B cell (primary cell): ENCODE measurements at regions not wholly inside any gene's neighbourhood (a gene's known extent, or its start where the extent isn't known, plus 50 kb on each side); places are given as distances from the start of the nearest gene placed in this dataset.

ENCODE experiments used
- ATAC-seq: fragments of 200-7000 bp; cut with Tn5 transposase; one replicate; pipeline ENCODE4 v1.10.0; 2021; ENCODE audit warnings: low read depth, mild to moderate bottlenecking, moderate number of reproducible peaks, moderate library complexity
- CTCF ChIA-PET: fragments of 350-600 bp; sonication (Branson Sonifier 250); formaldehyde crosslinking; loops from one replicate; lab custom pipeline; 2021; ENCODE audit warnings: antibody characterized with exemption, inconsistent platforms; lab: Charles Lee
- POLR2A ChIA-PET: fragments of 350-600 bp; sonication (Branson Sonifier 250); formaldehyde crosslinking; loops from one replicate; lab custom pipeline; 2021; ENCODE audit warnings: antibody characterized with exemption; lab: Charles Lee
- DNase-seq: peaks from one replicate; pipeline ENCODE4 v3.0.0; 2013
- H2AFZ ChIP-seq: 2 replicates; pipeline ENCODE4 v1.6.1; 2012; ENCODE audit warnings: mild to moderate bottlenecking, low read depth, low read length; ENCODE audit not compliant: insufficient read depth, poor library complexity, severe bottlenecking
- H3K27ac ChIP-seq, 2 donors: 1 replicate in 1 of 2; 2 replicates in 1 of 2; pipeline ENCODE4 v1.5.1; 2012 to 2013; ENCODE audit warnings: low read length in 2 of 2, mild to moderate bottlenecking in 2 of 2, moderate library complexity in 1 of 2
- H3K27me3 ChIP-seq, 4 experiments: fragments of 200-600 bp in 1 of 4; sonication (generic) in 1 of 4; replicated peaks in 1 of 4; 1 replicate in 2 of 4; 2 replicates in 2 of 4; pipeline versions ENCODE4 v1.6.1 to v1.7.0; 2013 to 2016; ENCODE audit warnings: low read length in 3 of 4, mild to moderate bottlenecking in 2 of 4, mixed read lengths in 1 of 4, moderate library complexity in 1 of 4; ENCODE audit not compliant: insufficient read depth in 4 of 4, control insufficient read depth in 3 of 4; ENCODE audit errors: control extremely low read depth in 1 of 4
- H3K36me3 ChIP-seq, 2 experiments: replicated peaks in 1 of 2; 1 replicate in 1 of 2; 2 replicates in 1 of 2; pipeline versions ENCODE4 v1.6.1 to v1.7.1; 2013; ENCODE audit warnings: low read length in 1 of 2; ENCODE audit not compliant: insufficient read depth in 2 of 2, control insufficient read depth in 1 of 2; ENCODE audit errors: control extremely low read depth in 1 of 2, extremely low read depth in 1 of 2
- H3K4me1 ChIP-seq, 2 donors: fragments of 200-600 bp in 1 of 2; sonication (generic) in 1 of 2; 1 replicate in 1 of 2; 2 replicates in 1 of 2; pipeline versions ENCODE4 v1.5.1 to v1.6.1; 2013 to 2017; ENCODE audit warnings: low read length in 2 of 2; ENCODE audit not compliant: control insufficient read depth in 2 of 2, insufficient read depth in 2 of 2
- H3K4me2 ChIP-seq: replicated peaks from 2 replicates; pipeline ENCODE3; 2012; ENCODE audit warnings: mild to moderate bottlenecking, low read depth, low read length; ENCODE audit not compliant: poor library complexity, severe bottlenecking
- H3K4me3 ChIP-seq, 5 experiments: fragments of 200-600 bp in 1 of 5; sonication (generic) in 1 of 5; 1 replicate in 3 of 5; 2 replicates in 2 of 5; pipeline versions ENCODE4 v1.5.1 to v1.7.0; 2011 to 2016; ENCODE audit warnings: low read length in 4 of 5, mild to moderate bottlenecking in 4 of 5, low read depth in 2 of 5, control low read depth in 1 of 5, moderate library complexity in 1 of 5; ENCODE audit not compliant: insufficient read depth in 1 of 5; ENCODE audit errors: control extremely low read depth in 1 of 5, extremely low read depth in 1 of 5
- H3K79me2 ChIP-seq: fragments of 200-600 bp; sonication (generic); one replicate; pipeline ENCODE4 v1.6.0; 2016; ENCODE audit warnings: low read length; ENCODE audit not compliant: control insufficient read depth, insufficient read depth
- H3K9ac ChIP-seq: fragments of 200-600 bp; sonication (generic); 2 replicates; pipeline ENCODE4 v1.6.1; 2017; ENCODE audit warnings: mild to moderate bottlenecking, low read length, moderate library complexity
- H3K9me3 ChIP-seq, 3 donors: one replicate each; pipeline versions ENCODE4 v1.6.1 to v1.7.1; 2013; ENCODE audit warnings: low read length in 2 of 3; ENCODE audit not compliant: control insufficient read depth in 2 of 3, insufficient read depth in 1 of 3; ENCODE audit errors: control extremely low read depth in 1 of 3
- H4K20me1 ChIP-seq: 2 replicates; pipeline ENCODE4 v1.6.0; 2012; ENCODE audit warnings: mild to moderate bottlenecking, low read length; ENCODE audit not compliant: insufficient read depth, control insufficient read depth, poor library complexity, severe bottlenecking
- H3K27ac Mint-ChIP-seq: one replicate; pipeline ENCODE4 v1.8.0; 2021; ENCODE audit warnings: mixed read lengths
- H3K27me3 Mint-ChIP-seq: one replicate; pipeline ENCODE4 v1.8.0; 2021; ENCODE audit warnings: mixed read lengths
- H3K4me1 Mint-ChIP-seq: one replicate; pipeline ENCODE4 v1.8.0; 2021; ENCODE audit warnings: mixed read lengths
- H3K4me3 Mint-ChIP-seq: one replicate; pipeline ENCODE4 v1.8.0; 2021; ENCODE audit warnings: mixed read lengths
- H3K9me3 Mint-ChIP-seq: one replicate; pipeline ENCODE4 v1.8.0; 2022; ENCODE audit warnings: mixed read lengths; ENCODE audit not compliant: insufficient read depth
- CTCF ChIP-seq: fragments of 200-600 bp; IDR thresholded peaks from one replicate; pipeline ENCODE4 v1.8.0; 2022; ENCODE audit warnings: antibody characterized with exemption, mild to moderate bottlenecking
- EZH2 ChIP-seq: IDR thresholded peaks from 2 replicates; pipeline ENCODE4 v1.6.1; 2012; ENCODE audit warnings: borderline replicate concordance, low read depth, mild to moderate bottlenecking, moderate library complexity, low read length; ENCODE audit not compliant: insufficient read depth, poor library complexity, severe bottlenecking
- WGBS: methylation state at CpG from one replicate; pipeline ENCODE4 v1.1.5; 2013; ENCODE audit warnings: missing lambda C conversion rate; ENCODE audit not compliant: insufficient coverage; 5-methylcytosine and 5-hydroxymethylcytosine counted together
- intact Hi-C: fragments of 100-400 bp; cut with micrococcal nuclease; formaldehyde crosslinking; loops from one replicate; pipeline ENCODE4 v1.10.0; 2022

- no peak overlapping the region for H3K27ac Mint-ChIP-seq
- Histone ChIP-seq H3K4me3 (no peak overlapping the region), H2AFZ (no peak overlapping the region), H3K4me1 (no peaks in the 10 kb centered on the region), H3K27ac (no peak overlapping the region), H3K9ac (no peak overlapping the region), H3K9me3 (peaks cover 0 to 17% (median 0%) of the 10 kb centered on the region in 3 donors), H3K27me3 (peaks cover 0 to 3% (median 0%) of the 10 kb centered on the region in 4 experiments), H4K20me1 (no peaks in the 10 kb centered on the region), H3K4me2 (no peak overlapping the region), H3K79me2 (no peaks in the 10 kb centered on the region), H3K36me3 (no peaks in the 10 kb centered on the region)
- H3K4me1 Mint-ChIP-seq = no peaks in the 10 kb centered on the region
- DNase-seq = no peak
- H3K27me3 Mint-ChIP-seq = peaks cover 2% of the 10 kb centered on the region
- H3K9me3 Mint-ChIP-seq = no peaks in the 10 kb centered on the region
- POLR2A ChIA-PET = no interaction called here
- CTCF ChIA-PET = no interaction called here
- TF ChIP-seq EZH2 (no peak), CTCF (no peak)
- 70% methylated on average over 3 of the region's 7 CpGs for WGBS
- no peak overlapping the region for H3K4me3 Mint-ChIP-seq
- intact Hi-C loops = no loop called here
- no peak for ATAC-seq
Measured at GRCh38 chr12:124622331-124622730, 54.9 kb upstream of the NCOR2 start.

- WGBS = 95% methylated on average over 11 of the region's 11 CpGs
- H3K9ac ChIP-seq = no peak overlapping the region
- no peak overlapping the region for H3K27ac ChIP-seq
- H3K4me2 ChIP-seq = no peak overlapping the region
- no peak overlapping the region for H2AFZ ChIP-seq
- Mint-ChIP-seq H3K27me3 (peaks cover 2% of the 10 kb centered on the region), H3K4me3 (no peak overlapping the region), H3K27ac (no peak overlapping the region), H3K4me1 (peaks cover 3% of the 10 kb centered on the region), H3K9me3 (no peaks in the 10 kb centered on the region)
- ChIA-PET CTCF (no interaction called here), POLR2A (no interaction called here)
- DNase-seq (no peak), ATAC-seq (no peak)
- H3K79me2 ChIP-seq = no peaks in the 10 kb centered on the region
- H3K9me3 ChIP-seq = peaks cover 0 to 17% (median 0%) of the 10 kb centered on the region in 3 donors
- H3K4me3 ChIP-seq = no peak overlapping the region
- H3K4me1 ChIP-seq = peaks cover 0 to 4% of the 10 kb centered on the region in 2 donors
- TF ChIP-seq CTCF (no peak), EZH2 (no peak)
- no peaks in the 10 kb centered on the region for H4K20me1 ChIP-seq
- intact Hi-C loops = no loop called here
- no peaks in the 10 kb centered on the region for H3K36me3 ChIP-seq
- peaks cover 0 to 3% (median 0%) of the 10 kb centered on the region in 4 experiments for H3K27me3 ChIP-seq
Measured at GRCh38 chr12:124621296-124621660, 53.9 kb upstream of the NCOR2 start.
